NCI-H2029 (cell line): ENCODE measurements at regions not wholly inside any gene's neighbourhood (a gene's known extent, or its start where the extent isn't known, plus 50 kb on each side); places are given as distances from the start of the nearest gene placed in this dataset.
"Not testable (repeated sequence)": the region's sequence is repeated elsewhere in the genome, so short reads cannot be mapped to it uniquely, and the experiment has no call there.

Experiments
- DNase-seq: peaks from one replicate; lab custom pipeline; 2025; lab: John Stamatoyannopoulos, UW

DNA sequence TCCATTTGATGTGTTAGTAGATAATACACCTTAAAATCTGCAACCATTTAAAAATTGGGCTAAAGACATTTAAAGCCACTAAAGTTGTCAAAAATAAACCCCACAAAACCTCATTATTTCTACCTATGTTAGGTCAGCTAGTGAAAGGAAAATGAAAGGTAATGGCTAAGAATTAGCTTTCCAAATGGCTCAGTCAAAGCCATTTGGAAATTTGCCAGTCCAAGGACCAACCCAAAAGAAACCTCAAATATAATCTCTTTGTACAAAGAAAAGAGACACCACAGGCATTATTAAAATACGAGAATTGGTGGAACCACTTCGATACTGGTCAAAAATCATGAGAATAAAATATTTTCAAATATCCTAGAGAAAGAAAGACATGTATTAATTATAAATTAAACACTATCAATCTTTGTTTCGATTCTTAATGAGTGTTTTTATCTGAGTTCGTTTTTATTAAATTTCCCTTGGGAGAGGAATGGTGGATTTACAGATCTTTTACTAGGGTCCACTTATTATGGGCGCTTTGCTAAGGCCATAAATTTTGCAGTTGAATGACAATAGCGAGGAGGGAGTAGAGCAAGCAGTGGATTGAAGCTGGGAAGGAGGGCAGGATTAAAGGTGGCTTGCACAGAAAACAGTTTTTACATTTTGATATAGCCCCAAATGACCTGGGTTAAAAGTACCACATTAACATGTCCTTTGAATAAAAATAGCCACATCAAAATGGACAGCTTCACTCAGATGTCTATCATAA is 116.8 kb upstream of the SHB start:
- DNase-seq, result no peak

DNA sequence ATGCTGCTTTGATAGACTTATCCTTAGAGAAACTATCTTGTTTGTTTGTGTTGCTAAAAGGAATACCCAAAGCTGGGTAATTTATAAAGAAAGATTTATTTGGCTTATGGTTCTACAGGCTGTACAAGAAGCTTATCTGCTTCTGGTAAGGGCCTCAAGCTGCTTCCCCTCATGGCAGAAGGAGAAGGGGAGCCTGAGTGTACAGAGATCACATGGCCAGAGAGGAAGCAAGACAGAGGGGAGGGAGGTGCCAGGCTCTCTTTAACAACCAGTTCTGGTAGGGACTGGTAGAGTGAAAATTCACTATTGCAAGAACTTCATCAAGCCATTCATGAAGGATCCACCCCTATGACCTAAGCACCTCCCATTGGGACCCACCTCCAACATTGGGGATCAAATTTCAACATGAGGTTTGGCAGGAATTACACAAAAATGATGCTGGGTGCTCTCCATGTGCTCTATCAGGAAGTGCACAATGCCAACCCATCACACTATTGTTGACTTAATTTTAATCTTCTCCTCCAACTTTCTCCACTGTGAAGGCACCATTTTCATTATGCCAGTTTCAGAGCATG is 115.1 kb upstream of the SHB start:
- DNase-seq, result peak; percentile 62

- peak; percentile 87 for DNase-seq
Measured at GRCh38 chr9:38182321-38182720, 113.3 kb upstream of the SHB start.

GRCh38 chr9:38181866-38182265 is 112.8 kb upstream of the SHB start:
- no peak for DNase-seq

GRCh38 chr9:38181232-38181631 is 112.2 kb upstream of the SHB start:
- DNase-seq, result no peak

- DNase-seq, result no peak
Measured at GRCh38 chr9:38180656-38181055, 111.6 kb upstream of the SHB start.

- no peak for DNase-seq
Measured at GRCh38 chr9:38179965-38180364, 110.9 kb upstream of the SHB start.

- DNase-seq, result peak; percentile 72
Measured at GRCh38 chr9:38178237-38178636, 109.2 kb upstream of the SHB start.

- no peak for DNase-seq
Measured at GRCh38 chr9:38177680-38178079, 108.7 kb upstream of the SHB start.

- DNase-seq, result no peak
Measured at GRCh38 chr9:38176251-38176650, 107.2 kb upstream of the SHB start.

GRCh38 chr9:38175423-38175822 is 106.4 kb upstream of the SHB start:
- DNase-seq, result no peak

DNA sequence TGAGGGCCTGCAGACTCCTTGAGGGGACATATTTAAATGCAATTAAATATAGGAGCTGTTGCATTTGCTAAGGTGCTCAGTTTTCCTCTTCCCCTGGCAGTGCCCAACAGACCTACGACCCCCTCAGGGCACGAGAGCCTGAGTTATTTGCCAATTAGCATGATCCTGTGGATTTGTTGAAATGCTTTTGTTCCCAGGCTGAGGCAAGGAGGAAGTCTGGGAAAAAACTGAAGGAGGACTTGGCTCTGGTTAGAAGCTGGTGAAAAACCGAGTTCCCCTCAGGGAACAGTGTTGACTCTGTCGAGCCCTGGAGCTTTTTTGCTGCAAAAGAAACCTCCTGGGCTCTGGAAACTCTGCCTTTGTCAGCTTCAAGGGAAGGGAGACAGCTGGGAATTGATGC is 103.6 kb upstream of the SHB start:
- DNase-seq, result no peak

GRCh38 chr9:38171926-38172325 is 102.9 kb upstream of the SHB start:
- no peak for DNase-seq

GRCh38 chr9:38171538-38171884 is 102.5 kb upstream of the SHB start:
- DNase-seq, result no peak

DNA sequence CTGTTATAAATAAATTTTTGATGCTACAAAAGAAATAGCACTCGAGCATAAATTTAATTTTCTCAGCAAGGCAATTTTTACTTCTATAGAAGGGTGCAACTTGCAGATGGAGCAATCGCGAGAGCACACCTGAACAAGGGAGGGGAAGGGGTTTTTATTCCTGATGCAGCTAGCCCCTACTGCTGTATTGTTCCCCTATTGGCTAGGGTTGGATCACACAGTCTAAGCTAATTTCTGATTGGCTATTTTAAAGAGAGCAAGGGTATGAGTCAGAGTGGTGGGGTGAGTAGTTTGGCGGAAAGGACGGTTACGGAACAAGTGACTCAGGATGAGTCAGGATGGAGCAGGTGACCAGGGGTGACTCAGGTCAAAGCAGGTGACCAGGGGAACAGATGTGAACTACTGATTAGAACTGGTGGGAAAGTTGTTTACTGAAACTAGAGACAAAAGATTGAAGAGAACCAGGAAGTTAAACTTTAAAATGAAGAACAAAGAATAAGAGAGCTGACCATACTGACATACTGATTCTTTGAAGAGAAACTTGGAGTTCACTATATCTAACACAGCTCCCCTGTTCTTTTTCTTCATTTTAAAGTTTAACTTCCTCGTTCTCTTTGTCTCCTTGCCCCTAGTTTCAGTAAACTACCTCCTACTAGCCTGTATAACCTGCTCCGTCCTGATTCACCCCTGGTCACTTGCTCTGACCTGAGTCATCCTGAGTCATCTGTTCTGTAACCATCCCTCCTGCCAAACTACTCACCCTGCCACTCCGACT is 101.9 kb upstream of the SHB start:
- not testable (repeated sequence) for DNase-seq

- not testable (repeated sequence) for DNase-seq
Measured at GRCh38 chr9:38170155-38170554, 101.1 kb upstream of the SHB start.

DNA sequence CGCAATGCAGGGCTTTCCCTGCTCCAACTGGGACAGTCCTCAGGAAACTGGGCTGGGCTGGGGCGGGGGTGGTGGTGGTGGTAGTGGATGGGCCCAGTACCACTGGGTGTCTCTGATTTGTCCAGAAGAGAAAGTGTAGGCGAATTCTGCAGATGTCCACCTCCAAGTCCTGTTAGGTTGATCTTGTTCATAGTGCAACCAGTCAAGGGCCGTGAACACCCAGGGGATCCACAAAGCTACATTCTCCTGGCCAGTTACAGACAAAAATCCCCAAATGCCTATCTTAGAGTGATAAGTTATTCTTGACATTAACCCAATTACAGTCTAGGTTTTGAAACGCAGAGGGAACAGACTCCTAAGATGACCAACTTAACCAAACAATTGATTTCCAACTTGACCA is 97.5 kb upstream of the SHB start:
- DNase-seq, result no peak

DNA sequence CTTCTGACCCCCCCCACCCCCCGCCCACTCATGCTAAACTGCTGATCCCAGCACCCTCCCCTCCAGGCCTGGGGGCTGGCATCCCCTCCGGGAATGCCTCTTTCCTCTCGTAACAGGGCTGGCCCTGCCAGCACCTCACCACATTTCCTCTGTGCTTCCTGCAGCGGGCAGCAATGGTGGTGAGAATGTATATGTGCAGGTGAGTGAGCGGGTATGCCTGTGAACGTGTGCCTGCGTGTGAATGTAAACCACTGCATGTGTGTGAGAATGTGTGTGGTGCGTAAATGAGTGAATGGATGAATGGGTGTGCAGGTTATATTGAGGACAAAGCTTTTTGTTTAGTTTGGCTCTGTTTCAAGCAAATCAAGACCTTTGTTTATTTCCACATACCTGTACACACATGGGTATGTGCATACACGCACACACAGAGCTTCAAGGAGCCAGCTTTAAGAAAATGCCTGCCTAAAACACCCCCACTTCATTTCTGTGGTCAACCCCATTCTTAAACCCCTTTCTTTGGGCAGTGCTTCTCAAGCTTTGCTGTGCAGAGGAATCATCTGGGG is 95.7 kb upstream of the SHB start:
- no peak for DNase-seq

- DNase-seq, result no peak
Measured at GRCh38 chr9:38163518-38163917, 94.5 kb upstream of the SHB start.

GRCh38 chr9:38162332-38163211 is 93.5 kb upstream of the SHB start:
- DNase-seq, result no peak

GRCh38 chr9:38160613-38161215 is 91.7 kb upstream of the SHB start:
- peak; percentile 43 for DNase-seq

GRCh38 chr9:38159599-38159998 is 90.6 kb upstream of the SHB start:
- DNase-seq, result no peak
